Suprapubic skin (tissue), 4 donors: ENCODE measurements at regions not wholly inside any gene's neighbourhood (a gene's known extent, or its start where the extent isn't known, plus 50 kb on each side); places are given as distances from the start of the nearest gene placed in this dataset.

Experiments
- DNase-seq, 2 donors: peaks; one replicate each; pipeline ENCODE4 v3.0.0-alpha.2; 2019; ENCODE audit warnings: low spot score in 2 of 2
- H3K27ac ChIP-seq: fragments of 200-600 bp; sonication (generic); one replicate; pipeline ENCODE4 v1.5.1; 2019
- H3K27me3 ChIP-seq: fragments of 200-600 bp; sonication (generic); one replicate; pipeline ENCODE4 v1.5.1; 2019
- H3K36me3 ChIP-seq: fragments of 200-600 bp; sonication (generic); one replicate; pipeline ENCODE4 v1.5.1; 2019
- H3K4me1 ChIP-seq: fragments of 200-600 bp; sonication (generic); one replicate; pipeline ENCODE4 v1.5.1; 2019
- H3K4me3 ChIP-seq: fragments of 200-600 bp; sonication (generic); one replicate; pipeline ENCODE4 v1.5.1; 2019; ENCODE audit warnings: mild to moderate bottlenecking
- H3K9me3 ChIP-seq: fragments of 200-600 bp; sonication (generic); one replicate; pipeline ENCODE4 v1.5.1; 2019
- CTCF ChIP-seq, 2 donors: fragments of 200-600 bp in 1 of 2; fragments of 450-650 bp in 1 of 2; sonication (generic) in 1 of 2; IDR thresholded peaks; one replicate each; pipeline ENCODE4 v1.5.1; 2016 to 2019; ENCODE audit warnings: antibody characterized with exemption in 2 of 2, mild to moderate bottlenecking in 1 of 2, moderate library complexity in 1 of 2
- EP300 ChIP-seq: sonication (generic); formaldehyde crosslinking; IDR thresholded peaks from one replicate; pipeline ENCODE4 v1.6.1; 2017; ENCODE audit warnings: antibody characterized with exemption
- POLR2A ChIP-seq, 2 donors: fragments of 450-650 bp; IDR thresholded peaks; one replicate each; pipeline ENCODE4 v1.6.1; 2017; ENCODE audit warnings: antibody characterized with exemption in 2 of 2, mild to moderate bottlenecking in 2 of 2, moderate library complexity in 2 of 2
- POLR2AphosphoS5 ChIP-seq, 3 donors: sonication (generic); formaldehyde crosslinking; IDR thresholded peaks; one replicate each; pipeline ENCODE4 v1.6.1; 2017; ENCODE audit warnings: antibody characterized with exemption in 3 of 3
- WGBS: methylation state at CpG from one replicate; pipeline ENCODE4 v1.1.5; 2018; 5-methylcytosine and 5-hydroxymethylcytosine counted together

- TF ChIP-seq POLR2AphosphoS5 (IDR thresholded peaks at IDR 0.05) (no peak), CTCF (IDR thresholded peaks at IDR 0.05) (no peak), POLR2A (IDR thresholded peaks at IDR 0.05) (no peak), EP300 (no peak)
- Histone ChIP-seq H3K27ac (no peak overlapping the region), H3K4me3 (no peak overlapping the region), H3K9me3 (no peaks in the 10 kb centered on the region), H3K4me1 (no peaks in the 10 kb centered on the region), H3K27me3 (no peaks in the 10 kb centered on the region), H3K36me3 (no peaks in the 10 kb centered on the region)
- no peak for DNase-seq
These were observed 56.6 kb downstream of the SLITRK1 start for GRCh38 chr13:83825676-83826075.

- TF ChIP-seq POLR2AphosphoS5 (IDR thresholded peaks at IDR 0.05) = no peak
- no peak for TF ChIP-seq POLR2A (IDR thresholded peaks at IDR 0.05)
- no peak for TF ChIP-seq EP300
- no peak for TF ChIP-seq CTCF (IDR thresholded peaks at IDR 0.05)
- Histone ChIP-seq H3K27ac (no peak overlapping the region), H3K4me3 (no peak overlapping the region), H3K27me3 (no peaks in the 10 kb centered on the region), H3K36me3 (no peaks in the 10 kb centered on the region), H3K4me1 (no peaks in the 10 kb centered on the region), H3K9me3 (no peaks in the 10 kb centered on the region)
- no peak for DNase-seq
- WGBS = 88% methylated on average over 8 of the region's 8 CpGs
These were observed 57.7 kb downstream of the SLITRK1 start for GRCh38 chr13:83824560-83824959.

- Histone ChIP-seq H3K4me1 (no peaks in the 10 kb centered on the region), H3K27me3 (no peaks in the 10 kb centered on the region), H3K9me3 (no peaks in the 10 kb centered on the region), H3K36me3 (no peaks in the 10 kb centered on the region), H3K27ac (no peak overlapping the region), H3K4me3 (no peak overlapping the region)
- TF ChIP-seq POLR2AphosphoS5 (IDR thresholded peaks at IDR 0.05) (no peak), POLR2A (IDR thresholded peaks at IDR 0.05) (no peak)
- no peak for DNase-seq
These were observed 58.2 kb downstream of the SLITRK1 start for GRCh38 chr13:83824120-83824519.

GRCh38 chr13:83819611-83820010 lies 62.7 kb downstream of the SLITRK1 start:
- Histone ChIP-seq H3K4me3 (no peak overlapping the region), H3K9me3 (no peaks in the 10 kb centered on the region), H3K27ac (no peak overlapping the region), H3K27me3 (no peaks in the 10 kb centered on the region), H3K4me1 (no peaks in the 10 kb centered on the region), H3K36me3 (no peaks in the 10 kb centered on the region)
- TF ChIP-seq POLR2AphosphoS5 (IDR thresholded peaks at IDR 0.05) (no peak), POLR2A (IDR thresholded peaks at IDR 0.05) (no peak), EP300 (no peak), CTCF (IDR thresholded peaks at IDR 0.05) (no peak)
- DNase-seq = no peak
- WGBS = 76% methylated on average over 2 of the region's 2 CpGs

- Histone ChIP-seq H3K4me3 (no peak overlapping the region), H3K36me3 (no peaks in the 10 kb centered on the region), H3K27me3 (no peaks in the 10 kb centered on the region), H3K4me1 (no peaks in the 10 kb centered on the region), H3K27ac (no peak overlapping the region), H3K9me3 (no peaks in the 10 kb centered on the region)
- no peak for DNase-seq
- no peak for TF ChIP-seq CTCF (IDR thresholded peaks at IDR 0.05)
- TF ChIP-seq EP300 = no peak
- TF ChIP-seq POLR2A (IDR thresholded peaks at IDR 0.05) = no peak
- TF ChIP-seq POLR2AphosphoS5 (IDR thresholded peaks at IDR 0.05) = no peak
- WGBS = 85% methylated on average over 4 of the region's 4 CpGs
These were observed 63.1 kb downstream of the SLITRK1 start for GRCh38 chr13:83819156-83819555.

GRCh38 chr13:83816081-83816480 lies 66.2 kb downstream of the SLITRK1 start:
- 65% methylated on average over 2 of the region's 2 CpGs for WGBS

More at GRCh38 chr13:83816081-83816480, 66.2 kb downstream of the SLITRK1 start:
- Histone ChIP-seq H3K4me3 (no peak overlapping the region), H3K9me3 (no peaks in the 10 kb centered on the region), H3K36me3 (no peaks in the 10 kb centered on the region), H3K4me1 (no peaks in the 10 kb centered on the region), H3K27me3 (no peaks in the 10 kb centered on the region), H3K27ac (no peak overlapping the region)
- TF ChIP-seq POLR2A (IDR thresholded peaks at IDR 0.05) = no peak
- no peak for TF ChIP-seq EP300
- no peak for TF ChIP-seq CTCF (IDR thresholded peaks at IDR 0.05)
- no peak for TF ChIP-seq POLR2AphosphoS5 (IDR thresholded peaks at IDR 0.05)
- no peak for DNase-seq
